Frontal cortex (tissue), 3 donors: ENCODE measurements at regions not wholly inside any gene's neighbourhood (a gene's known extent, or its start where the extent isn't known, plus 50 kb on each side); places are given as distances from the start of the nearest gene placed in this dataset.

ENCODE experiments used
- DNase-seq, 2 donors: peaks; one replicate each; pipeline ENCODE4 v3.0.0; 2012; ENCODE audit warnings: low spot score in 2 of 2
- FAIRE-seq: peaks from 2 replicates; lab custom pipeline; 2012; peaks lifted over from hg19 to GRCh38; lab: Jason Lieb, UNC
- donor health status: control.
- donor health status: control.
- donor health status: control.

GRCh38 chr21:25094695-25095094 lies 512.6 kb downstream of the MRPL39 start:
- FAIRE-seq = no peak
- DNase-seq = no peak

DNA sequence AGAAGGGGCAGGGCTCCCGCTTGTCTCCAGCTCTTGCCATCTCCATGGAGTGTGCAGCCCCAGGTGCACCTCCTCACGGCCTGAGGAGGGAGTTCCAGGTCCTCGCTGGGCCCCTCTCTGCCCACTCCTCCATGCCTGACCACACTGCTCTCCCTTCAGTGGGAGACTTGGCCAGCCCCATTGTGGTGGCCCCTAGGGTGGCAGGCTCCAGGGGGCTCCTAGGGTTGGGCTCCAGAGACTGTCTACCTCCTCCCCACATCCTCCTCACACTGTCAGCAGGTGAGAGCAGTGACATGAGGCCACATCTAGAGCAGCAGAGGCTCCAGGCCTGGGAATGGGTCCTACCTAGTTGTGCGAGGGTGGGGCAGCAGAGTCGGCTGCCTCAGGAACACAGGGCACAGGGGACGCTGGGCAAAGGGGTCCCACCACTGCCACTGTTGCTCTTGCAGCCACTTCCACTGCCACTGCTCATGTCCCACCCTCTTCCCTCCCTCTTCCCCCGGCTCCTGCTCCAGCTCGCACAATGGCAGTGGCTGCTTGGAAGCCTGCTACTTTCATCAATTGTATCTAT lies 514.8 kb downstream of the MRPL39 start:
- DNase-seq (no peak), FAIRE-seq (no peak)

- no peak for FAIRE-seq
- no peak for DNase-seq
Measured at GRCh38 chr21:25081096-25081495, 526.2 kb downstream of the MRPL39 start.

DNA sequence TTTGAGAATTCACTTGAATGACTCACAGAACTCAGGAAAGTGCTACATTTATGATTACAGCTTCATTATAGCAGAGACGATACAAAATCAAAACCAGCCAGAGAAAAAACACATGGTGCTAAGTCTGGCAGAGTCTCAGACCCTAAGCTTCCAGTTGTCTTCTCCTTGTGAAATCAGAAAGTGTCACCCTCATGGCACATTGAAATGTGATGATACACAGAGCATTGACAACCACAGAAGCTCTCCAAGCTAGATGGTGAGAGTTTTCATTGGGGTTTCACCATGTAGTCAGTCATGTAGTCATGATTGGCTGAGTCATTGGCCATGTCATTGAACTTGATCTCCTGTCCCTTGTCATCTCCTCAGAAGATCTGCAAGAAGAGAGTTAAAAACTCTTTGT lies 526.6 kb downstream of the MRPL39 start:
- FAIRE-seq (no peak), DNase-seq (no peak)

DNA sequence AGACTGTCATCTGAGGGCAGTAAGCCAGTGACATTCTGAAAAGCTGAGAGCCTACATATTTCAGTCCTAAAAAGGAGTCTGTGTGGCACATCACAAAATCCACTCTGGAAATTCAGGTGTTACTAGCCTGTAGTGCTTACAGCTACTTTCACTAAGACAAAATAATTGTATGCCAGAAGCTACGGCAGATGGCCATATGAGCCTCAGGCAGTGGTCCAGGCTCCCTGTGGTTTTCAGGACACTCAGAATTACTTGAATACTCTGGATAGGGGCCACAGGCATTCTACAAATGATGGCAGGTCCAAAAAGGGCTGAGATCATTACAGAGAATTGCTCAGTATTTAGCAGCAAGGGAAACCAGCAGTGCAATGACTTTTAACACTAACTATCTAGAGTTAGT lies 527.1 kb downstream of the MRPL39 start:
- no peak for DNase-seq
- no peak for FAIRE-seq

- DNase-seq (no peak), FAIRE-seq (no peak)
Measured at GRCh38 chr21:25079053-25079452, 528.2 kb downstream of the MRPL39 start.

DNA sequence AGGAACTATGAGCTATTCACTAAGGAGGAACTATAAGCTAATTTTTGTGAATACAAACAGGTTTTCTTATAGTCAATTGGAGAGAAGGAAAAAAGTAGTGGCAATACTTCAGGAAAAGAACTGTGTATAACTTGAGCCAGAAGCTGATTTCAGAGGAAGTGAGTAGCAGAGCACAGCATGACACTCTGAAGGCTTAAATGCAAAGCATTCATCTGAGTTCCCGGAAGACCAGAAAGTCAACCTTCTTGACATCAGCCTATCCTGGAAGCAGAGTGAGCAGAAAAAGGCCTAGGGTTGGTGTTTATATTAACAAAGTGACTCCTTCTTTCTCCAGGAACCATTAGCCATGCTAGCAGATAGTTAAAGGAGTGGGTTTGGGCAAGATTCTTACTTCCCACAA lies 545.2 kb downstream of the MRPL39 start:
- FAIRE-seq (no peak), DNase-seq (no peak)

- DNase-seq (no peak), FAIRE-seq (no peak)
Measured at GRCh38 chr21:25054689-25055088, 552.6 kb downstream of the MRPL39 start.

DNA sequence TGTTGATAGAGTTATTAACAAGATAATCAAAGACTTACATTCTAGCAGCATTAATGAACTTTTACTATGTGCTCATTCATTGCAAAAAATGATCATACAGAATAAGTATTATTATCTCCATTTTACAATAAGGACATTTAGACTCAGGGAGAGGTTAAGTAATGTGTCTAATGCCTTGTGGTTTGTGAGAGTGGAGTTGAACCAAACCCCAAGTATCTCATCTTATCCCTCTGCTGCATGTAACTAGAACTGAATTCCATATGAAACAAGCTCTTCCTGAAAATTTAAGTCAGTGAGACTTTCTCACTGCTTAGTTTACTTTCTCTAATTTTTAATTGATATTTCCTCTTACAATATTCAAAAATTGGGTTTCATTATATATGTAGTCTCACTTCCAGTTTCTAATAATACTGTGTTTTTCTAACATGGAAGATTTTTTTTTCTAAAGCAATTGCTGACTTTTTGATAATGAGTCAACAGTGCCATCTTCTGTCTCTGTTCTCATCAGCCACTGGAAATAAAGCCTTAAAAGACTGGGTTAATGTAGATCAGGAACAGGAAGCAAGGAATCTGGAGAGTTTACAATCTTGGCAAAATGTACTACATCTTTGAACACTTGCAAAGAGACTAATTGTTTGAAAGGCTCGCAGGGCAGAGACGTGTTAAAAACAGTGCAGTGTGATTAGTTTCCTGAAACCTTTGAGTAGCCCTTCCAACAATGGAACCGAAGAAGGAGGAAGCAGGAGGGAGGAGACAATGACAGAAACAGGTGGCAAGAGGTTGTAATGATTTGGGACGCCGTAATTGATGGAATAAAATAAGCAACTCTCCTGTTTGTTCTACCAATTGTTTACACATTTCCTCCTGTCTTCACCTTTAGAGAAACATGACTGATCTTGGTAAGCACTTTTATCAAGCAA lies 567.6 kb downstream of the MRPL39 start:
- DNase-seq (no peak), FAIRE-seq (peak; percentile 39)

DNA sequence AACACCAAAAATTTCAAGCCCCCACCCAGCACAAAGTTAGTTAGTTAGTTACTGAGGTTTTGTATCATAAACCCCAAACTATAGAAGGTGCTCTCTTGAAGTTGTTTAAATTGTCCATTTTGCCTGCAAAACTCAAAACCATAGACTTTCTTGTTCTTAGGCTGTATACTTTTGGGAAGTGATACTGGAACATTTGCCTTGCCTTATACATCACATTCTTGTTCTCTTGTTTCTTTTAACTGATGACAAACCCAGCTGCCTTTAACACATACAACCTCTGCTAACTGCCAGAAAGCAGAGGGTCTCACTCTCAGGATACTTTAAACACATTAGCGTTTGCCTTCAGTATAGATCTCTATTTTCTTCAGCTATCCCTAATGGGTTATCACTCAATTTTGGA lies 570.5 kb downstream of the MRPL39 start:
- DNase-seq (no peak), FAIRE-seq (no peak)

GRCh38 chr21:25031750-25032149 lies 575.5 kb downstream of the MRPL39 start:
- DNase-seq (no peak), FAIRE-seq (no peak)

DNA sequence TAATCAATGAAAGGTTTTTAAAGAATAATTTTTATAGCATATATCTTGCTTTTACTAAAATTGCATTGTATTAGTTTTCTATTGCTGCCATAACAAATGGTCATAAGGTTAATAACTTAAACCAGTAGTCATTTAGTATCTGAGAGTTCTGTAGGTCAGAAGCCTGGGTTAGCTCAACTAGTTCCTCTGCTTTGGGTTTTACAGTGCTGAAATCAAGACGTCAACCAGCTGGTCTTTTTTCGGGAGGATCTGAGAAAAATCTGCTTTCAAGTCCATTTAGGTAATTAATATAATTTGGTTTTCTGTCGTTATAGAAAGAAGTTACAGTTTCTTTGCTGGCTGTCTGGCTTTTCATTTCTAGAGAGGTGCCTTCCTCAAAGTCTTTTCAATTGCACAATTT lies 577.7 kb downstream of the MRPL39 start:
- no peak for FAIRE-seq
- no peak for DNase-seq

DNA sequence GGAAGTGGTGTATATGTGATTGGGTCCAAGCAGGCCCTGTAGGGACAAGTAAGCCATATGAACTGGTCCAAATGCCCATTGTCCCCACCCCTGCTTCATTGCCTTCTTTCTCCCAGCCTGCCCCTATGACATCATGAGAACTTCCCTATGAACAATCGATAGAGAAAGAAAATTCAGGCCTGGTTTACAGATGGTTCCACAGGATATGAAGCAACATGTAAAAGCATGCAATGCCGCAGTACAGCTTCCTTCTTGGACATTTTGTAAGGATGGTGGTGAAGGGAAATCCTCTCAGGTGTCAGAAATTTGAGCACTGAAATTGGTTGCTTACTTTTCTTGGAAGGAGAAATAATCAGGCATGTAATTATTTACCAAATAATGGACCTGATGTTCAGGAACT lies 581.7 kb downstream of the MRPL39 start:
- DNase-seq (no peak), FAIRE-seq (no peak)

DNA sequence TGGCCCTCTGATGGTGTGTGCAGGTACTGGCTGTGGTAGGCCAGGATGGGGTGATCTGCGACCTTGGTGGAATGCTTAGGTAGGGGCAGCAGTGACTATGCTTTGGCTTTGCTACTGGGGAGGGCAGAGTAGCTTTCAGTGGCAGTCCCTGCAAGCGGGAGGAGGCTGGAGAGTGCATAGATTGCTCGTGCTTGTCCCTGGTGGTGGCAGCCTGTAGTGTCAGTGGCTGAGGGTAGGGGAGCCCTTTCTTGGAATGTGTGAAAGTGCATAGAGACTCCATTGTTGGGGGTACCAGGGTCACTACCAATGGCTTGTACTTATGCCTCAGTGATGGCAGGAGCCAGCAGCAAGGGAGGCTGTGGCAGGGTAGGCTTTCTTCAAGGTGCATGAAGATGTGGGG lies 582.6 kb downstream of the MRPL39 start:
- FAIRE-seq = no peak
- no peak for DNase-seq

- FAIRE-seq (no peak), DNase-seq (no peak)
Measured at GRCh38 chr21:25005388-25005787, 601.9 kb downstream of the MRPL39 start.

GRCh38 chr21:25002676-25003075 lies 604.6 kb downstream of the MRPL39 start:
- DNase-seq = no peak
- FAIRE-seq = no peak

- FAIRE-seq = no peak
- no peak for DNase-seq
Measured at GRCh38 chr21:24995216-24995615, 612.1 kb downstream of the MRPL39 start.

GRCh38 chr21:24994717-24995116 lies 612.6 kb downstream of the MRPL39 start:
- DNase-seq = no peak
- FAIRE-seq = no peak

DNA sequence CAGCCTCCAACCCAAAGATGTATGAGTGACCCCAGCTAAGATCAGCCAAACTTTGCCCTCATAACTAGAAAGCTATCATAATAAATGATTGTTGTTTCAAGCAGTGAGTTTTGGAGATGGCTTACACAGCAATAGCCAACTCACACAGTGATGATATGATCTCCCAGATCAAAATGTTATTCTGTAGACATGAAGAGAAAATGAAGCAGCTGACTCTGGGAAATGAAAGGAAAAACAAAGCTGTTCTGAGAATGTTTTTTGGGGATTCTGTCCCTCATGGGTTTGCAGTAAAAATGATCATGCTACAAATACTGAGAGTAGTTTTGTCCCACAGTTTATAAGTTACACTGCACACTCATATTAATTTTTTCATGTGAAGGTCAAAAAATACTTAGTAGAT lies 617.8 kb downstream of the MRPL39 start:
- FAIRE-seq (no peak), DNase-seq (no peak)

- no peak for FAIRE-seq
- no peak for DNase-seq
Measured at GRCh38 chr21:24988941-24989340, 618.3 kb downstream of the MRPL39 start.

- FAIRE-seq (no peak), DNase-seq (no peak)
Measured at GRCh38 chr21:24976238-24976637, 631.0 kb downstream of the MRPL39 start.

DNA sequence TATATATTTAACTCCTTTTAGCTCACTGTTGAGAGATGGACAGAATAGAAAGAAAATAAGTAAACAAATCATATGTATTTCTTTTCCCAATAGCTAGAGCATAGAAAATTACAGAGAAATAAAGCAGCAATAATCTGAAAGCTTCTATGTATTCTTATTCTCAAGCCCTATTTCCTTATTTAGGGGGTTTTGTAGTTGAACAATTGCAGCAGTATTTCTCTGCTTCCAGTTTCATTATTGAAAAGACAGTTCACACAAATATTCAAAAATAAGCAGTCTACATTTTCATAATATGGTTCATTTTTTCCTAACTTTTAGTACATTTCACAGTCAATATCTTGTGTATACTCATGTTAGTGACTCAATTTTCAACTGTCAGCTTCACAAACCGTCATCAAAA lies 638.2 kb downstream of the MRPL39 start:
- DNase-seq (no peak), FAIRE-seq (no peak)
